ENCODE measurements at regions not wholly inside any gene's neighbourhood (a gene's known extent, or its start where the extent isn't known, plus 50 kb on each side); places are given as distances from the start of the nearest gene placed in this dataset.

DNA sequence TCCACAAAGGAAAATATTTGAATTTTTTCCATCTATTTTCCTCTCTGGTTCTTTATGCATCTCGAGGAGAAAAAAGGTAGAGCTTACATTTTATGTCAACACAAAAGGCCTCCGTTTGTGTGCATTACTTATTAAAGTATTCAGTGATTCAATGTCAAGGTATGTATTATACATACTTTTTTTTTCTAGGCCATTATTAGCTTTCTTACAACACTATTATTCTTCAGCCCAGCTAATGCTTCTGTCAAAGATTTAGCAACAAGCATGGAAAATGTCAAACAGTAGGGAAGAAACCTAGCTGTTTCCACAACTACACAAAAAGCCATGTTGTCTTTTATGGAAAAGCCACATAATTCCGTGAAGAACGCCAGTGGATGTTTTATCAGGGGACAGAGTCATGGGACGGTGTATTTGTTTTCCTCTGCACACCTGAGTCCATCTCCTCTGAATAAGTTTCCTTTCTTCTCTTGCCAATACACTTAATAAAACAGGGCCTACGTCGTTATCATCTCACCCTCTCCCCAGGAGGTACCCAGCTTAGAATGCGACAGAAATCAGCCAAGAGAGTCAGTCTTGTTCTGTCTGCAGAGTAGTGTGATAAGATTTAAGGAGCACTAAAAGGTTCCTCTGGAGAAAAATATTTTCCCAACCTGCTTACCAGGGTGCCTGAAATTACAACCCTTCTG is 209.7 kb upstream of the AUTS2 start (continued):
- TF ChIP-seq, protein P1, sequence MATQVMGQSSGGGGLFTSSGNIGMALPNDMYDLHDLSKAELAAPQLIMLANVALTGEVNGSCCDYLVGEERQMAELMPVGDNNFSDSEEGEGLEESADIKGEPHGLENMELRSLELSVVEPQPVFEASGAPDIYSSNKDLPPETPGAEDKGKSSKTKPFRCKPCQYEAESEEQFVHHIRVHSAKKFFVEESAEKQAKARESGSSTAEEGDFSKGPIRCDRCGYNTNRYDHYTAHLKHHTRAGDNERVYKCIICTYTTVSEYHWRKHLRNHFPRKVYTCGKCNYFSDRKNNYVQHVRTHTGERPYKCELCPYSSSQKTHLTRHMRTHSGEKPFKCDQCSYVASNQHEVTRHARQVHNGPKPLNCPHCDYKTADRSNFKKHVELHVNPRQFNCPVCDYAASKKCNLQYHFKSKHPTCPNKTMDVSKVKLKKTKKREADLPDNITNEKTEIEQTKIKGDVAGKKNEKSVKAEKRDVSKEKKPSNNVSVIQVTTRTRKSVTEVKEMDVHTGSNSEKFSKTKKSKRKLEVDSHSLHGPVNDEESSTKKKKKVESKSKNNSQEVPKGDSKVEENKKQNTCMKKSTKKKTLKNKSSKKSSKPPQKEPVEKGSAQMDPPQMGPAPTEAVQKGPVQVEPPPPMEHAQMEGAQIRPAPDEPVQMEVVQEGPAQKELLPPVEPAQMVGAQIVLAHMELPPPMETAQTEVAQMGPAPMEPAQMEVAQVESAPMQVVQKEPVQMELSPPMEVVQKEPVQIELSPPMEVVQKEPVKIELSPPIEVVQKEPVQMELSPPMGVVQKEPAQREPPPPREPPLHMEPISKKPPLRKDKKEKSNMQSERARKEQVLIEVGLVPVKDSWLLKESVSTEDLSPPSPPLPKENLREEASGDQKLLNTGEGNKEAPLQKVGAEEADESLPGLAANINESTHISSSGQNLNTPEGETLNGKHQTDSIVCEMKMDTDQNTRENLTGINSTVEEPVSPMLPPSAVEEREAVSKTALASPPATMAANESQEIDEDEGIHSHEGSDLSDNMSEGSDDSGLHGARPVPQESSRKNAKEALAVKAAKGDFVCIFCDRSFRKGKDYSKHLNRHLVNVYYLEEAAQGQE (IDR thresholded peaks at IDR 0.05; ENCODE audit: unreplicated experiment) = no peak
- TF ChIP-seq EZH2phosphoT487 (IDR thresholded peaks at IDR 0.05; ENCODE audit: unreplicated experiment) (no peak), JUNB (IDR thresholded peaks at IDR 0.05; ENCODE audit: unreplicated experiment) (no peak), ZNF331 (CRISPR knock-in tag; IDR thresholded peaks at IDR 0.05; ENCODE audit: low read depth) (no peak), STAT1 (IDR thresholded peaks at IDR 0.05; ENCODE audit: unreplicated experiment) (no peak), ZNF114 (CRISPR knock-in tag; IDR thresholded peaks at IDR 0.05) (no peak)
- TF ChIP-seq, protein P2, sequence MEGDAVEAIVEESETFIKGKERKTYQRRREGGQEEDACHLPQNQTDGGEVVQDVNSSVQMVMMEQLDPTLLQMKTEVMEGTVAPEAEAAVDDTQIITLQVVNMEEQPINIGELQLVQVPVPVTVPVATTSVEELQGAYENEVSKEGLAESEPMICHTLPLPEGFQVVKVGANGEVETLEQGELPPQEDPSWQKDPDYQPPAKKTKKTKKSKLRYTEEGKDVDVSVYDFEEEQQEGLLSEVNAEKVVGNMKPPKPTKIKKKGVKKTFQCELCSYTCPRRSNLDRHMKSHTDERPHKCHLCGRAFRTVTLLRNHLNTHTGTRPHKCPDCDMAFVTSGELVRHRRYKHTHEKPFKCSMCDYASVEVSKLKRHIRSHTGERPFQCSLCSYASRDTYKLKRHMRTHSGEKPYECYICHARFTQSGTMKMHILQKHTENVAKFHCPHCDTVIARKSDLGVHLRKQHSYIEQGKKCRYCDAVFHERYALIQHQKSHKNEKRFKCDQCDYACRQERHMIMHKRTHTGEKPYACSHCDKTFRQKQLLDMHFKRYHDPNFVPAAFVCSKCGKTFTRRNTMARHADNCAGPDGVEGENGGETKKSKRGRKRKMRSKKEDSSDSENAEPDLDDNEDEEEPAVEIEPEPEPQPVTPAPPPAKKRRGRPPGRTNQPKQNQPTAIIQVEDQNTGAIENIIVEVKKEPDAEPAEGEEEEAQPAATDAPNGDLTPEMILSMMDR (conservative IDR thresholded peaks at IDR 0.05; ENCODE audit: low read depth in 2 of 2) = no peak

DNA sequence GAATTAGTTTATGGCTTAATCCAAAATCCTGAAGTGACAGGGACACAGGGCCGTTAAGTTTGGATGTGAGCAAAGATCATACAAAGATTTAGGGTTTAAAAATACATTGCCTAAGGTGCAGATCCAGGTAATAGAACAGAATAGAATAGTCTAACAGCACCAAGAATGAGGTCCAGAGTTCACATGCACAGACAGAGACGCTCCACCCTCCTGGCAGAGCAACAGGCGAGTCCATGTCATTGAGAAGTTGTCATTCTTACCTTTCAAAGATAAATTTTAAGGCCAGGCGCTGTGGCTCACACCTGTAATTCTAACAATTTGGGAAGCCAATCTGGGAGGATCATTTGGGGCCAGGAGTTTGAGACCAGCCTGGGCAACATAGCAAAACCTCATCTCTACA is 209.1 kb upstream of the AUTS2 start:
- H3K9me3 Mint-ChIP-seq = peaks cover 30% of the 10 kb centered on the region
- TF ChIP-seq, protein P3, sequence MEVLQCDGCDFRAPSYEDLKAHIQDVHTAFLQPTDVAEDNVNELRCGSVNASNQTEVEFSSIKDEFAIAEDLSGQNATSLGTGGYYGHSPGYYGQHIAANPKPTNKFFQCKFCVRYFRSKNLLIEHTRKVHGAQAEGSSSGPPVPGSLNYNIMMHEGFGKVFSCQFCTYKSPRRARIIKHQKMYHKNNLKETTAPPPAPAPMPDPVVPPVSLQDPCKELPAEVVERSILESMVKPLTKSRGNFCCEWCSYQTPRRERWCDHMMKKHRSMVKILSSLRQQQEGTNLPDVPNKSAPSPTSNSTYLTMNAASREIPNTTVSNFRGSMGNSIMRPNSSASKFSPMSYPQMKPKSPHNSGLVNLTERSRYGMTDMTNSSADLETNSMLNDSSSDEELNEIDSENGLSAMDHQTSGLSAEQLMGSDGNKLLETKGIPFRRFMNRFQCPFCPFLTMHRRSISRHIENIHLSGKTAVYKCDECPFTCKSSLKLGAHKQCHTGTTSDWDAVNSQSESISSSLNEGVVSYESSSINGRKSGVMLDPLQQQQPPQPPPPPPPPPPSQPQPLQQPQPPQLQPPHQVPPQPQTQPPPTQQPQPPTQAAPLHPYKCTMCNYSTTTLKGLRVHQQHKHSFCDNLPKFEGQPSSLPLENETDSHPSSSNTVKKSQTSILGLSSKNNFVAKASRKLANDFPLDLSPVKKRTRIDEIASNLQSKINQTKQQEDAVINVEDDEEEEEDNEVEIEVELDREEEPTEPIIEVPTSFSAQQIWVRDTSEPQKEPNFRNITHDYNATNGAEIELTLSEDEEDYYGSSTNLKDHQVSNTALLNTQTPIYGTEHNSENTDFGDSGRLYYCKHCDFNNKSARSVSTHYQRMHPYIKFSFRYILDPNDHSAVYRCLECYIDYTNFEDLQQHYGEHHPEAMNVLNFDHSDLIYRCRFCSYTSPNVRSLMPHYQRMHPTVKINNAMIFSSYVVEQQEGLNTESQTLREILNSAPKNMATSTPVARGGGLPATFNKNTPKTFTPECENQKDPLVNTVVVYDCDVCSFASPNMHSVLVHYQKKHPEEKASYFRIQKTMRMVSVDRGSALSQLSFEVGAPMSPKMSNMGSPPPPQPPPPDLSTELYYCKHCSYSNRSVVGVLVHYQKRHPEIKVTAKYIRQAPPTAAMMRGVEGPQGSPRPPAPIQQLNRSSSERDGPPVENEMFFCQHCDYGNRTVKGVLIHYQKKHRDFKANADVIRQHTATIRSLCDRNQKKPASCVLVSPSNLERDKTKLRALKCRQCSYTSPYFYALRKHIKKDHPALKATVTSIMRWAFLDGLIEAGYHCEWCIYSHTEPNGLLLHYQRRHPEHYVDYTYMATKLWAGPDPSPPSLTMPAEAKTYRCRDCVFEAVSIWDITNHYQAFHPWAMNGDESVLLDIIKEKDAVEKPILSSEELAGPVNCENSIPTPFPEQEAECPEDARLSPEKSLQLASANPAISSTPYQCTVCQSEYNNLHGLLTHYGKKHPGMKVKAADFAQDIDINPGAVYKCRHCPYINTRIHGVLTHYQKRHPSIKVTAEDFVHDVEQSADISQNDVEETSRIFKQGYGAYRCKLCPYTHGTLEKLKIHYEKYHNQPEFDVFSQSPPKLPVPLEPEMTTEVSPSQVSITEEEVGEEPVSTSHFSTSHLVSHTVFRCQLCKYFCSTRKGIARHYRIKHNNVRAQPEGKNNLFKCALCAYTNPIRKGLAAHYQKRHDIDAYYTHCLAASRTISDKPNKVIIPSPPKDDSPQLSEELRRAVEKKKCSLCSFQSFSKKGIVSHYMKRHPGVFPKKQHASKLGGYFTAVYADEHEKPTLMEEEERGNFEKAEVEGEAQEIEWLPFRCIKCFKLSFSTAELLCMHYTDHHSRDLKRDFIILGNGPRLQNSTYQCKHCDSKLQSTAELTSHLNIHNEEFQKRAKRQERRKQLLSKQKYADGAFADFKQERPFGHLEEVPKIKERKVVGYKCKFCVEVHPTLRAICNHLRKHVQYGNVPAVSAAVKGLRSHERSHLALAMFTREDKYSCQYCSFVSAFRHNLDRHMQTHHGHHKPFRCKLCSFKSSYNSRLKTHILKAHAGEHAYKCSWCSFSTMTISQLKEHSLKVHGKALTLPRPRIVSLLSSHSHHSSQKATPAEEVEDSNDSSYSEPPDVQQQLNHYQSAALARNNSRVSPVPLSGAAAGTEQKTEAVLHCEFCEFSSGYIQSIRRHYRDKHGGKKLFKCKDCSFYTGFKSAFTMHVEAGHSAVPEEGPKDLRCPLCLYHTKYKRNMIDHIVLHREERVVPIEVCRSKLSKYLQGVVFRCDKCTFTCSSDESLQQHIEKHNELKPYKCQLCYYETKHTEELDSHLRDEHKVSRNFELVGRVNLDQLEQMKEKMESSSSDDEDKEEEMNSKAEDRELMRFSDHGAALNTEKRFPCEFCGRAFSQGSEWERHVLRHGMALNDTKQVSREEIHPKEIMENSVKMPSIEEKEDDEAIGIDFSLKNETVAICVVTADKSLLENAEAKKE (CRISPR knock-in tag; IDR thresholded peaks at IDR 0.05) = no peak
- TF ChIP-seq, protein P2 (conservative IDR thresholded peaks at IDR 0.05; ENCODE audit: low read depth in 2 of 2) = no peak
- TF ChIP-seq POLR2AphosphoS5 (IDR thresholded peaks at IDR 0.05; ENCODE audit: low read depth) = no peak
- TF ChIP-seq, protein P4, sequence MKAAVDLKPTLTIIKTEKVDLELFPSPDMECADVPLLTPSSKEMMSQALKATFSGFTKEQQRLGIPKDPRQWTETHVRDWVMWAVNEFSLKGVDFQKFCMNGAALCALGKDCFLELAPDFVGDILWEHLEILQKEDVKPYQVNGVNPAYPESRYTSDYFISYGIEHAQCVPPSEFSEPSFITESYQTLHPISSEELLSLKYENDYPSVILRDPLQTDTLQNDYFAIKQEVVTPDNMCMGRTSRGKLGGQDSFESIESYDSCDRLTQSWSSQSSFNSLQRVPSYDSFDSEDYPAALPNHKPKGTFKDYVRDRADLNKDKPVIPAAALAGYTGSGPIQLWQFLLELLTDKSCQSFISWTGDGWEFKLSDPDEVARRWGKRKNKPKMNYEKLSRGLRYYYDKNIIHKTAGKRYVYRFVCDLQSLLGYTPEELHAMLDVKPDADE (IDR thresholded peaks at IDR 0.05) = no peak

More for the DNA sequence above, 209.1 kb upstream of the AUTS2 start:
- H3K4me1 ChIP-seq (ENCODE audit: insufficient read depth) = no peaks in the 10 kb centered on the region
- H3K4me1 Mint-ChIP-seq = no peaks in the 10 kb centered on the region
- H3K4me3 ChIP-seq = no peak overlapping the region
- H3K4me3 Mint-ChIP-seq = no peak overlapping the region
- H3K27me3 ChIP-seq (ENCODE audit: insufficient read depth) = no peaks in the 10 kb centered on the region
- H3K9me2 ChIP-seq (ENCODE audit: insufficient read depth) = no peaks in the 10 kb centered on the region
- H3K79me2 ChIP-seq (replicated peaks; ENCODE audit: insufficient read depth) = no peaks in the 10 kb centered on the region
- no peak overlapping the region for H2AFZ ChIP-seq
- ATAC-seq (no peak), DNase-seq (ENCODE audit: low spot score) (no peak)
- H4K20me1 ChIP-seq (replicated peaks; ENCODE audit: insufficient read depth) = no peaks in the 10 kb centered on the region
- peaks cover 1% of the 10 kb centered on the region for H3K27me3 Mint-ChIP-seq (ENCODE audit: insufficient read depth, low read depth, poor library complexity)
- H3F3A ChIP-seq (replicated peaks; ENCODE audit: low read depth) = no peaks in the 10 kb centered on the region
- no peaks in the 10 kb centered on the region; the same call in 2 of the 3 replicates for H3K36me3 Mint-ChIP-seq (ENCODE audit: low read depth)
- no peak overlapping the region for H3K4me2 ChIP-seq
- no peak overlapping the region for H3K27ac Mint-ChIP-seq
- no peaks in the 10 kb centered on the region for H3K36me3 ChIP-seq (ENCODE audit: insufficient read depth)
- H3K27ac ChIP-seq (ENCODE audit: low read depth) = no peak overlapping the region
